Heart right ventricle (tissue), 16 donors: ENCODE measurements at regions not wholly inside any gene's neighbourhood (a gene's known extent, or its start where the extent isn't known, plus 50 kb on each side); places are given as distances from the start of the nearest gene placed in this dataset.
"Not testable (repeated sequence)": the region's sequence is repeated elsewhere in the genome, so short reads cannot be mapped to it uniquely, and the experiment has no call there.

Source experiments
- ATAC-seq, 8 donors: fragments of 200-7000 bp; cut with Tn5 transposase; one replicate each; pipeline ENCODE4 v1.9.1; 2020; ENCODE audit warnings: mild to moderate bottlenecking in 8 of 8, moderate library complexity in 8 of 8, moderate number of reproducible peaks in 1 of 8
- DNase-seq, 2 donors: peaks; one replicate each; pipeline ENCODE4 v3.0.0-alpha.2; 2020
- H3K27ac ChIP-seq, 10 donors: fragments of 200-600 bp; sonication (generic) in 2 of 10; one replicate each; pipeline versions ENCODE4 v1.5.0 to v1.8.0; 2020 to 2022; ENCODE audit warnings: mild to moderate bottlenecking in 3 of 10
- H3K27me3 ChIP-seq, 7 donors: fragments of 200-600 bp; one replicate each; pipeline ENCODE4 v1.8.0; 2021 to 2022; ENCODE audit warnings: mild to moderate bottlenecking in 2 of 7
- H3K36me3 ChIP-seq, 9 donors: fragments of 200-600 bp; sonication (generic) in 1 of 9; one replicate each; pipeline versions ENCODE4 v1.5.0 to v1.8.0; 2020 to 2022; ENCODE audit warnings: mild to moderate bottlenecking in 2 of 9
- H3K4me1 ChIP-seq, 9 donors: fragments of 200-600 bp; sonication (generic) in 1 of 9; one replicate each; pipeline versions ENCODE4 v1.5.0 to v1.8.0; 2020 to 2022; ENCODE audit warnings: mild to moderate bottlenecking in 4 of 9
- H3K4me3 ChIP-seq, 10 donors: fragments of 200-600 bp; sonication (generic) in 2 of 10; one replicate each; pipeline versions ENCODE4 v1.5.0 to v1.8.0; 2020 to 2022; ENCODE audit warnings: mild to moderate bottlenecking in 7 of 10, moderate library complexity in 2 of 10
- H3K9me3 ChIP-seq, 11 donors: fragments of 200-600 bp in 10 of 11; sonication (generic) in 2 of 11; one replicate each; pipeline versions ENCODE4 v1.5.0 to v1.8.0; 2013 to 2022; ENCODE audit warnings: mild to moderate bottlenecking in 2 of 11, control low read depth in 1 of 11, moderate library complexity in 1 of 11
- WGBS, 2 donors: extraction: QIAGEN DNeasy Blood & Tissue Kit; methylation state at CpG; one replicate each; pipeline ENCODE4 v1.1.7; 2013; ENCODE audit warnings: inconsistent platforms in 1 of 2; 5-methylcytosine and 5-hydroxymethylcytosine counted together
- intact Hi-C, 10 donors: fragments of 100-400 bp; cut with DNase I; formaldehyde crosslinking; loops; one replicate each; pipeline versions ENCODE4 v1.11.1 to v1.14.2; 2022
- TF ChIP-seq, protein P1 (sequence below), 9 donors: fragments of 200-600 bp; sonication (generic) in 2 of 9; IDR thresholded peaks; one replicate each; pipeline versions ENCODE4 v1.5.0 to v1.8.0; 2021 to 2022; ENCODE audit warnings: antibody characterized with exemption in 9 of 9, mild to moderate bottlenecking in 5 of 9, moderate library complexity in 1 of 9
- donor health status: Arrhythmogenic right ventricular cardiomyopathy.
- donor health status: ischemic (EF 13 %, LVEDD 7.1; RV severe dilation, severe dysfunction).
- donor health status: healthy with polysubstance abuse.
- donor health status: DM: no; HTN: yes; CAD: no.
- donor health status: DM: no; HTN: no; CAD: no.
- donor health status: ischemic (EF 25% LVEDD 6.9; RV normal size, moderate dysfunction).
- donor health status: ischemic (EF 25% LVEDD 5.7; RV mildly dilated, moderate dysfunction).
- donor health status: healthy.
- donor health status: DM: yes; HTN: yes; CAD: no.
- donor health status: Ischemic cardiomyopathy.
- donor health status: ischemic (EF 35%, LVEDD 5.7; RV mildly dilated, moderate dysfunction).
- donor health status: nonischemic (EF 11% LVEDD 7.7; RV severe dilation, severe dysfunction).
- donor health status: DM: yes; HTN: yes; CAD: no.
- donor health status: PGD.
- donor health status: ischemic (EF 29% LVEDD 5.4; RV normal size, mild dysfunction).
- donor health status: nonischemic (EF 23%, LVEDD 6.1; RV moderate dilation, normal function).

DNA sequence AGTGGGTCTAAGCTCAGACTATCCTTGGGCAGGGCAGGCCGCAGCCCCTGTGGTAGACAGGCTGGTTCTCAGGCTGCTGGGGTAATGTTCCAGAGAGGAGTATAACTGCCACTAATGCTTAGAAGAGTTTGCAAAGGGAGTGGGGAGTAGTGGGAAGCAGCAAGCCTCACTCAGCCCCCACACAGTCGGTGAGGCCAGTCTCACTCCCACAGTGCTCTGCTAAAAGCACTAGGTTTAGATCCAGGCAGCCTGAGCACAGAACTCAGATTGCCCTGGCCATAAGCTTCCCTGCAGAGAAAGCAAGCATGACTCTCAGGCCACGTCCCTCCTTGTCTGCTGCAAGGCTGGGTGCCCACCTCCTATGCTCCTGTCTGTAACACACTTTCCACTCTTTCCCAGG is 69.4 kb upstream of the HCN1 start:
- no peak for ATAC-seq
- H3K36me3 ChIP-seq = no peaks in the 10 kb centered on the region
- 71 to 75% methylated on average over 3 of the region's 3 CpGs for WGBS, 2 donors
- intact Hi-C loops = no loop called here
- DNase-seq = no peak
- no peak overlapping the region for H3K4me3 ChIP-seq
- no peaks in the 10 kb centered on the region for H3K4me1 ChIP-seq
- H3K27me3 ChIP-seq = no peaks in the 10 kb centered on the region
- H3K27ac ChIP-seq = no peak overlapping the region
- TF ChIP-seq, protein P1, sequence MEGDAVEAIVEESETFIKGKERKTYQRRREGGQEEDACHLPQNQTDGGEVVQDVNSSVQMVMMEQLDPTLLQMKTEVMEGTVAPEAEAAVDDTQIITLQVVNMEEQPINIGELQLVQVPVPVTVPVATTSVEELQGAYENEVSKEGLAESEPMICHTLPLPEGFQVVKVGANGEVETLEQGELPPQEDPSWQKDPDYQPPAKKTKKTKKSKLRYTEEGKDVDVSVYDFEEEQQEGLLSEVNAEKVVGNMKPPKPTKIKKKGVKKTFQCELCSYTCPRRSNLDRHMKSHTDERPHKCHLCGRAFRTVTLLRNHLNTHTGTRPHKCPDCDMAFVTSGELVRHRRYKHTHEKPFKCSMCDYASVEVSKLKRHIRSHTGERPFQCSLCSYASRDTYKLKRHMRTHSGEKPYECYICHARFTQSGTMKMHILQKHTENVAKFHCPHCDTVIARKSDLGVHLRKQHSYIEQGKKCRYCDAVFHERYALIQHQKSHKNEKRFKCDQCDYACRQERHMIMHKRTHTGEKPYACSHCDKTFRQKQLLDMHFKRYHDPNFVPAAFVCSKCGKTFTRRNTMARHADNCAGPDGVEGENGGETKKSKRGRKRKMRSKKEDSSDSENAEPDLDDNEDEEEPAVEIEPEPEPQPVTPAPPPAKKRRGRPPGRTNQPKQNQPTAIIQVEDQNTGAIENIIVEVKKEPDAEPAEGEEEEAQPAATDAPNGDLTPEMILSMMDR (IDR thresholded peaks at IDR 0.05) = no peak
- H3K9me3 ChIP-seq = peaks cover 0 to 45% (median 4%) of the 10 kb centered on the region in 11 donors

DNA sequence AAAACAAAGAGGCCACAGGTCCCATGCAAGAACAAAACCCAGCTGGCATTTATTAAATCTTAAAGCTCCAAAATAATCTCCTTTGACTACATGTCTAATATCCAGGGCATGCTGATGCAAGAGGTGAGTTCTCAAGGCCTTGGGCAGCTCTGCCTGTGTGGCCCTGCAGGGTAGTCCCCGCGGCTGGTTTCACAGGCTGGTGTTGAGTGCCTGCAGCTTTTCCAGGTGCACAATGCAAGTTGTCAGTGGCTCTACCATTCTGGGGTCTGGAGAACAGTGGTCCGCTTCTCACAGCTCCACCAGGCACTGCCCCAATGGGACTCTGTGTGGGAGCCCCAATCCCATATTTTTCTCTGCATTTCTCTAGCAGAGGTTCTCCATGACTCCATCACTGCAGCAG is 54.4 kb upstream of the HCN1 start:
- TF ChIP-seq, protein P1 (IDR thresholded peaks at IDR 0.05) = no peak

DNA sequence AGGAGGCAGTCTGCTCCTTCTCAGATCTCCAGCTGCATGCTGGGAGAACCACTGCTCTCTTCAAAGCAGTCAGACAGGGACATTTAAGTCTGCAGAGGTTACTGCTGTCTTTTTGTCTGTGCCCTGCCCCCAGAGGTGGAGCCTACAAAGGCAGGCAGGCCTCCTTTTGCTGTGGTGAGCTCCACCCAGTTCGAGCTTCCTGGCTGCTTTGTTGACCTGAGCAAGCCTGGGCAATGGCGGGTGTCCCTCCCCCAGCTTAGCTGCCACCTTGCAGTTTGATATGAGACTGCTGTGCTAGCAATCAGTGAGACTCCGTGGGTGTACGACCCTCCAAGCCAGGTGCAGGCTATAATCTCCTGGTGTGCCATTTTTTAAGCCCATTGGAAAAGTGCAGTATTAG is 52.3 kb upstream of the HCN1 start:
- 74 to 76% methylated on average over 4 of the region's 4 CpGs for WGBS, 2 donors
- H3K4me3 ChIP-seq, DNase-seq, H3K4me1 ChIP-seq, intact Hi-C loops, H3K36me3 ChIP-seq, ATAC-seq, H3K27ac ChIP-seq, H3K27me3 ChIP-seq: not testable (repeated sequence)
- peaks cover 0 to 46% (median 0%) of the 10 kb centered on the region in 11 donors for H3K9me3 ChIP-seq

More for the DNA sequence above, 54.4 kb upstream of the HCN1 start:
- DNase-seq = no peak
- no peak overlapping the region for H3K27ac ChIP-seq
- peaks cover 0 to 47% (median 0%) of the 10 kb centered on the region in 11 donors for H3K9me3 ChIP-seq
- no peaks in the 10 kb centered on the region for H3K4me1 ChIP-seq
- intact Hi-C loops = no loop called here
- no peak overlapping the region for H3K4me3 ChIP-seq
- no peaks in the 10 kb centered on the region for H3K27me3 ChIP-seq
- 94 to 98% methylated on average over 3 of the region's 3 CpGs for WGBS, 2 donors
- no peaks in the 10 kb centered on the region for H3K36me3 ChIP-seq
- no peak for ATAC-seq
